ENCODE measurements at regions not wholly inside any gene's neighbourhood (a gene's known extent, or its start where the extent isn't known, plus 50 kb on each side); places are given as distances from the start of the nearest gene placed in this dataset.

- Histone ChIP-seq H3K14ac (ENCODE audit: low read length in 2 of 2) (no peak overlapping the region), H3K36me3 (ENCODE audit: control insufficient read depth in 1 of 2, insufficient read depth in 2 of 2, low read depth in 1 of 2, low read length in 2 of 2) (no peaks in the 10 kb centered on the region), H3K4ac (ENCODE audit: low read depth in 1 of 2, low read length in 2 of 2) (no peak overlapping the region), H3K23ac (ENCODE audit: low read length in 2 of 2) (no peak overlapping the region), H3K79me1 (replicated peaks; ENCODE audit: low read length, poor library complexity, severe bottlenecking) (no peaks in the 10 kb centered on the region), H2AFZ (ENCODE audit: low read depth, low read length) (no peak overlapping the region), H3K4me2 (ENCODE audit: low read length, poor library complexity, severe bottlenecking) (no peak overlapping the region), H3K4me3 (ENCODE audit: insufficient read depth in 1 of 2, low read depth in 1 of 2, low read length in 2 of 2) (no peak overlapping the region), H3K27me3 (ENCODE audit: control insufficient read depth in 1 of 2, insufficient read depth in 1 of 2, low read length in 2 of 2) (peaks cover 2 to 10% of the 10 kb centered on the region in 2 experiments), H4K8ac (ENCODE audit: low read length) (no peak overlapping the region), H3K4me1 (ENCODE audit: control insufficient read depth, insufficient read depth, low read depth, low read length) (no peaks in the 10 kb centered on the region), H3K27ac (ENCODE audit: low read length, poor library complexity, severe bottlenecking) (no peak overlapping the region), H2BK12ac (ENCODE audit: low read length in 2 of 2) (no peak overlapping the region), H2BK15ac (ENCODE audit: low read depth, poor library complexity, severe bottlenecking) (no peak overlapping the region), H4K91ac (ENCODE audit: low read length) (no peak overlapping the region), H2AK5ac (ENCODE audit: low read length, severe bottlenecking) (no peak overlapping the region), H3K9ac (ENCODE audit: low read length) (no peak overlapping the region), H3K18ac (ENCODE audit: low read depth in 1 of 2, low read length in 2 of 2) (no peak overlapping the region), H2BK5ac (ENCODE audit: low read depth, low read length, poor library complexity, severe bottlenecking) (no peak overlapping the region), H3K9me3 (ENCODE audit: control insufficient read depth, low read length) (no peaks in the 10 kb centered on the region), H2BK120ac (ENCODE audit: low read depth, low read length) (no peak overlapping the region)
- WGBS: 75% methylated on average over 2 of the region's 2 CpGs
- no peak for DNase-seq
Observed at GRCh38 chr9:99561961-99562565, 259.6 kb upstream of the NR4A3 start.

- no peak for DNase-seq
- Histone ChIP-seq H3K23ac (ENCODE audit: low read length in 2 of 2) (no peak overlapping the region), H3K27ac (ENCODE audit: low read length, poor library complexity, severe bottlenecking) (no peak overlapping the region), H3K18ac (ENCODE audit: low read depth in 1 of 2, low read length in 2 of 2) (no peak overlapping the region), H3K14ac (ENCODE audit: low read length in 2 of 2) (no peak overlapping the region), H2BK12ac (ENCODE audit: low read length in 2 of 2) (no peak overlapping the region), H2BK15ac (ENCODE audit: low read depth, poor library complexity, severe bottlenecking) (no peak overlapping the region), H2BK120ac (ENCODE audit: low read depth, low read length) (no peak overlapping the region), H3K4me1 (ENCODE audit: control insufficient read depth, insufficient read depth, low read depth, low read length) (no peaks in the 10 kb centered on the region), H3K9me3 (ENCODE audit: control insufficient read depth, low read length) (no peaks in the 10 kb centered on the region), H3K79me1 (replicated peaks; ENCODE audit: low read length, poor library complexity, severe bottlenecking) (no peaks in the 10 kb centered on the region), H3K4me3 (ENCODE audit: insufficient read depth in 1 of 2, low read depth in 1 of 2, low read length in 2 of 2) (no peak overlapping the region), H3K4me2 (ENCODE audit: low read length, poor library complexity, severe bottlenecking) (no peak overlapping the region), H2AFZ (ENCODE audit: low read depth, low read length) (no peak overlapping the region), H2BK5ac (ENCODE audit: low read depth, low read length, poor library complexity, severe bottlenecking) (no peak overlapping the region), H4K91ac (ENCODE audit: low read length) (no peak overlapping the region), H2AK5ac (ENCODE audit: low read length, severe bottlenecking) (no peak overlapping the region), H3K4ac (ENCODE audit: low read depth in 1 of 2, low read length in 2 of 2) (no peak overlapping the region), H3K9ac (ENCODE audit: low read length) (no peak overlapping the region), H3K27me3 (ENCODE audit: control insufficient read depth in 1 of 2, insufficient read depth in 1 of 2, low read length in 2 of 2) (peaks cover under 1 to 8% of the 10 kb centered on the region in 2 experiments), H3K36me3 (ENCODE audit: control insufficient read depth in 1 of 2, insufficient read depth in 2 of 2, low read depth in 1 of 2, low read length in 2 of 2) (no peaks in the 10 kb centered on the region), H4K8ac (ENCODE audit: low read length) (no peak overlapping the region)
- 79% methylated on average over 5 of the region's 6 CpGs for WGBS
Observed at GRCh38 chr9:99563364-99563763, 258.3 kb upstream of the NR4A3 start.

- Histone ChIP-seq H2BK120ac (ENCODE audit: low read depth, low read length) (no peak overlapping the region), H3K9ac (ENCODE audit: low read length) (no peak overlapping the region), H2AFZ (ENCODE audit: low read depth, low read length) (no peak overlapping the region), H2BK5ac (ENCODE audit: low read depth, low read length, poor library complexity, severe bottlenecking) (no peak overlapping the region), H3K27ac (ENCODE audit: low read length, poor library complexity, severe bottlenecking) (no peak overlapping the region), H3K14ac (ENCODE audit: low read length in 2 of 2) (no peak overlapping the region), H3K23ac (ENCODE audit: low read length in 2 of 2) (no peak overlapping the region), H2BK15ac (ENCODE audit: low read depth, poor library complexity, severe bottlenecking) (no peak overlapping the region), H3K4me3 (ENCODE audit: insufficient read depth in 1 of 2, low read depth in 1 of 2, low read length in 2 of 2) (no peak overlapping the region), H3K27me3 (ENCODE audit: control insufficient read depth in 1 of 2, insufficient read depth in 1 of 2, low read length in 2 of 2) (peaks cover 4 to 8% of the 10 kb centered on the region in 2 experiments), H3K79me1 (replicated peaks; ENCODE audit: low read length, poor library complexity, severe bottlenecking) (no peaks in the 10 kb centered on the region), H2BK12ac (ENCODE audit: low read length in 2 of 2) (no peak overlapping the region), H3K4me2 (ENCODE audit: low read length, poor library complexity, severe bottlenecking) (no peak overlapping the region), H4K91ac (ENCODE audit: low read length) (no peak overlapping the region), H3K36me3 (ENCODE audit: control insufficient read depth in 1 of 2, insufficient read depth in 2 of 2, low read depth in 1 of 2, low read length in 2 of 2) (no peaks in the 10 kb centered on the region), H3K4ac (ENCODE audit: low read depth in 1 of 2, low read length in 2 of 2) (no peak overlapping the region), H3K9me3 (ENCODE audit: control insufficient read depth, low read length) (no peaks in the 10 kb centered on the region), H3K18ac (ENCODE audit: low read depth in 1 of 2, low read length in 2 of 2) (no peak overlapping the region), H3K4me1 (ENCODE audit: control insufficient read depth, insufficient read depth, low read depth, low read length) (no peaks in the 10 kb centered on the region), H4K8ac (ENCODE audit: low read length) (no peak overlapping the region), H2AK5ac (ENCODE audit: low read length, severe bottlenecking) (no peak overlapping the region)
- DNase-seq: no peak
- 93% methylated on average over 3 of the region's 8 CpGs for WGBS
Observed at GRCh38 chr9:99565203-99565602, 256.5 kb upstream of the NR4A3 start.

- Histone ChIP-seq H2BK15ac (ENCODE audit: low read depth, poor library complexity, severe bottlenecking) (no peak overlapping the region), H3K36me3 (ENCODE audit: control insufficient read depth in 1 of 2, insufficient read depth in 2 of 2, low read depth in 1 of 2, low read length in 2 of 2) (no peaks in the 10 kb centered on the region), H3K4ac (ENCODE audit: low read depth in 1 of 2, low read length in 2 of 2) (no peak overlapping the region), H3K9ac (ENCODE audit: low read length) (no peak overlapping the region), H4K8ac (ENCODE audit: low read length) (no peak overlapping the region), H2BK12ac (ENCODE audit: low read length in 2 of 2) (no peak overlapping the region), H3K18ac (ENCODE audit: low read depth in 1 of 2, low read length in 2 of 2) (no peak overlapping the region), H3K4me1 (ENCODE audit: control insufficient read depth, insufficient read depth, low read depth, low read length) (no peaks in the 10 kb centered on the region), H3K27me3 (ENCODE audit: control insufficient read depth in 1 of 2, insufficient read depth in 1 of 2, low read length in 2 of 2) (peaks cover 4 to 8% of the 10 kb centered on the region in 2 experiments), H3K4me2 (ENCODE audit: low read length, poor library complexity, severe bottlenecking) (no peak overlapping the region), H3K14ac (ENCODE audit: low read length in 2 of 2) (no peak overlapping the region), H2AK5ac (ENCODE audit: low read length, severe bottlenecking) (no peak overlapping the region), H2BK120ac (ENCODE audit: low read depth, low read length) (no peak overlapping the region), H2BK5ac (ENCODE audit: low read depth, low read length, poor library complexity, severe bottlenecking) (no peak overlapping the region), H3K79me1 (replicated peaks; ENCODE audit: low read length, poor library complexity, severe bottlenecking) (no peaks in the 10 kb centered on the region), H3K9me3 (ENCODE audit: control insufficient read depth, low read length) (no peaks in the 10 kb centered on the region), H3K4me3 (ENCODE audit: insufficient read depth in 1 of 2, low read depth in 1 of 2, low read length in 2 of 2) (no peak overlapping the region), H3K23ac (ENCODE audit: low read length in 2 of 2) (no peak overlapping the region), H2AFZ (ENCODE audit: low read depth, low read length) (no peak overlapping the region), H4K91ac (ENCODE audit: low read length) (no peak overlapping the region), H3K27ac (ENCODE audit: low read length, poor library complexity, severe bottlenecking) (no peak overlapping the region)
- WGBS: 92% methylated on average over 2 of the region's 2 CpGs
- no peak for DNase-seq
Observed at GRCh38 chr9:99567436-99567835, 254.2 kb upstream of the NR4A3 start.

Measured in mesenchymal stem cell (in vitro differentiated cells and primary cell).